Activated CD4-positive, alpha-beta memory T cell treated with anti-CD3 and anti-CD28 coated beads for 36 hours (primary cell): ENCODE measurements at regions not wholly inside any gene's neighbourhood (a gene's known extent, or its start where the extent isn't known, plus 50 kb on each side); places are given as distances from the start of the nearest gene placed in this dataset.

Experiments used
- CTCF ChIA-PET: fragments of 350-600 bp; sonication (Branson Sonifier 250); formaldehyde crosslinking; loops from one replicate; lab custom pipeline; 2021; ENCODE audit warnings: antibody characterized with exemption, inconsistent platforms; lab: Charles Lee
- POLR2A ChIA-PET: fragments of 350-600 bp; sonication (Branson Sonifier 250); formaldehyde crosslinking; loops from one replicate; lab custom pipeline; 2021; ENCODE audit warnings: antibody characterized with exemption; lab: Charles Lee
- DNase-seq: peaks from one replicate; pipeline ENCODE4 v3.0.0-alpha.2; 2020
- H3K27ac Mint-ChIP-seq: one replicate; pipeline ENCODE4 v1.8.0; 2021; ENCODE audit warnings: mixed read lengths
- H3K27me3 Mint-ChIP-seq: one replicate; pipeline ENCODE4 v1.8.0; 2021; ENCODE audit warnings: mixed read lengths
- H3K36me3 Mint-ChIP-seq: one replicate; pipeline ENCODE4 v1.8.0; 2021; ENCODE audit warnings: mixed read lengths
- H3K4me1 Mint-ChIP-seq: one replicate; pipeline ENCODE4 v1.8.0; 2021; ENCODE audit warnings: low read depth, mixed read lengths
- H3K4me3 Mint-ChIP-seq: one replicate; pipeline ENCODE4 v1.8.0; 2021; ENCODE audit warnings: mild to moderate bottlenecking, mixed read lengths
- H3K9me3 Mint-ChIP-seq: one replicate; pipeline ENCODE4 v1.8.0; 2021; ENCODE audit warnings: mixed read lengths
- intact Hi-C: fragments of 100-400 bp; cut with micrococcal nuclease; formaldehyde crosslinking; loops from one replicate; pipeline ENCODE4 v1.15.1; 2023

DNA sequence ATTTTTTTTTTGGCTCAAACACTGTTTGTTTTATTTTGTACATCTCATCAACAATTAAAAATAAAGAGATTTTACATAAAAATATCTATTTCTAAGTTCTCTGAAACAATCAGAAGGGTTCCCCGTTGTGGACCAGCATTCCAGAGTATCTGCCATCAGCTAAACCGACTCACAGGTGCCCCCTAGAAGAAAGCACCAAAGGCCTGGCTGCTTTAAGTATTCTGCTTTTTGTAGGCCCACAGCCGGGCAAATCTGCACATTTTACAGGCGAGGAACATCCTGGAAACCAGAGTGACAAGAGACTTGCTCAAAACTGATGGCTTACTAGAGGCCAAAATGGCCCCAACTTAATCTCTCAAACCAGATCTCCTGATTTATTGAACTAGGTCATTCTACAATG lies 82.2 kb upstream of the SETBP1 start:
- intact Hi-C loops, result no loop called here
- ChIA-PET CTCF (interaction anchor here (0.6 kb wide), 1 partner anchor 9 kb away, joined by 3 read pairs; no protein-coding TSS in a partner anchor), POLR2A (no interaction called here)
- H3K27ac Mint-ChIP-seq, result no peak overlapping the region
- no peak overlapping the region for H3K4me3 Mint-ChIP-seq
- peaks cover 5% of the 10 kb centered on the region for H3K4me1 Mint-ChIP-seq
- H3K9me3 Mint-ChIP-seq, result no peaks in the 10 kb centered on the region
- no peak for DNase-seq
- no peaks in the 10 kb centered on the region for H3K36me3 Mint-ChIP-seq
- peaks cover 20% of the 10 kb centered on the region for H3K27me3 Mint-ChIP-seq

DNA sequence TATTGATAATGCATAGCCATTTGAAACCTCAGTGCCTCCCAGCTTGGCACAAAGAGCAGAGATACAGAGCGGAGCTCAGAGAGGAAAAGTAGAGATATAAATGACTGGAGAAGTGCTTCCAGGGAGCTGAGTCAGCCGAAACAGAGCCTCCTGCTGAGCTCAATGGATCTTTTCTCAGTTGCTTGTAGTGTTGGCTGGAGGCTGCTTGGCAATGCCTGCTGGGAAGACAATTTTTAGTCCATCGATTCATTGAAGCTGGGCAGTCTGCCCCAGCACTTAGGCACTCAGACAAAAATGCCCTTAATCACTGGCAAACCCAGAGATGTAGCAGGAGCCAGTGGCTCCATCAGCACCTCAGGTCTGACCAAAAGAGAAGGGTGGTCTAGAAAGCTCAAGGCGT lies 81.3 kb upstream of the SETBP1 start:
- CTCF ChIA-PET, result no interaction called here
- no peaks in the 10 kb centered on the region for H3K36me3 Mint-ChIP-seq

GRCh38 chr18:44601447-44601846 lies 79.2 kb upstream of the SETBP1 start:
- intact Hi-C loops, result no loop called here
- no peaks in the 10 kb centered on the region for H3K36me3 Mint-ChIP-seq
- CTCF ChIA-PET, result no interaction called here

More for the DNA sequence above, 81.3 kb upstream of the SETBP1 start:
- POLR2A ChIA-PET, result no interaction called here
- peaks cover 5% of the 10 kb centered on the region for H3K4me1 Mint-ChIP-seq
- intact Hi-C loops, result no loop called here
- H3K27me3 Mint-ChIP-seq, result peaks cover 17% of the 10 kb centered on the region
- DNase-seq, result no peak
- H3K4me3 Mint-ChIP-seq, result no peak overlapping the region
- H3K9me3 Mint-ChIP-seq, result no peaks in the 10 kb centered on the region
- no peak overlapping the region for H3K27ac Mint-ChIP-seq

GRCh38 chr18:44602380-44602779 lies 78.3 kb upstream of the SETBP1 start:
- Mint-ChIP-seq H3K4me1 (no peaks in the 10 kb centered on the region), H3K27me3 (peaks cover 6% of the 10 kb centered on the region), H3K27ac (no peak overlapping the region), H3K36me3 (no peaks in the 10 kb centered on the region), H3K9me3 (no peaks in the 10 kb centered on the region), H3K4me3 (no peak overlapping the region)
- intact Hi-C loops, result no loop called here
- POLR2A ChIA-PET, result no interaction called here
- CTCF ChIA-PET, result no interaction called here
- DNase-seq, result no peak

More at GRCh38 chr18:44601447-44601846, 79.2 kb upstream of the SETBP1 start:
- peaks cover 5% of the 10 kb centered on the region for H3K4me1 Mint-ChIP-seq
- no peak for DNase-seq
- POLR2A ChIA-PET, result no interaction called here
- no peaks in the 10 kb centered on the region for H3K9me3 Mint-ChIP-seq
- no peak overlapping the region for H3K4me3 Mint-ChIP-seq
- no peak overlapping the region for H3K27ac Mint-ChIP-seq
- H3K27me3 Mint-ChIP-seq, result peaks cover 13% of the 10 kb centered on the region

GRCh38 chr18:44602845-44603244 lies 77.8 kb upstream of the SETBP1 start:
- ChIA-PET POLR2A (no interaction called here), CTCF (no interaction called here)
- no peak overlapping the region for H3K27ac Mint-ChIP-seq

GRCh38 chr18:44609181-44609941 lies 71.3 kb upstream of the SETBP1 start:
- intact Hi-C loops, result no loop called here
- no peaks in the 10 kb centered on the region for H3K36me3 Mint-ChIP-seq
- ChIA-PET CTCF (interaction anchor here (1.5 kb wide), 1 partner anchor 603 kb away, joined by 3 read pairs; no protein-coding TSS in a partner anchor), POLR2A (no interaction called here)
- no peak overlapping the region for H3K27ac Mint-ChIP-seq
- DNase-seq, result no peak
- H3K27me3 Mint-ChIP-seq, result peaks cover 9% of the 10 kb centered on the region
- no peaks in the 10 kb centered on the region for H3K9me3 Mint-ChIP-seq
- H3K4me1 Mint-ChIP-seq, result no peaks in the 10 kb centered on the region
- H3K4me3 Mint-ChIP-seq, result no peak overlapping the region

More at GRCh38 chr18:44602845-44603244, 77.8 kb upstream of the SETBP1 start:
- intact Hi-C loops, result no loop called here
- no peaks in the 10 kb centered on the region for H3K36me3 Mint-ChIP-seq
- no peak overlapping the region for H3K4me3 Mint-ChIP-seq
- no peaks in the 10 kb centered on the region for H3K9me3 Mint-ChIP-seq
- H3K4me1 Mint-ChIP-seq, result no peaks in the 10 kb centered on the region
- no peak for DNase-seq
- H3K27me3 Mint-ChIP-seq, result peaks cover 6% of the 10 kb centered on the region

GRCh38 chr18:44620812-44621211 lies 59.9 kb upstream of the SETBP1 start:
- no peak for DNase-seq
- Mint-ChIP-seq H3K9me3 (peaks cover 3% of the 10 kb centered on the region), H3K27ac (no peak overlapping the region), H3K4me3 (no peak overlapping the region), H3K36me3 (no peaks in the 10 kb centered on the region), H3K27me3 (peaks cover 6% of the 10 kb centered on the region), H3K4me1 (no peaks in the 10 kb centered on the region)
- intact Hi-C loops, result no loop called here
- POLR2A ChIA-PET, result no interaction called here
- CTCF ChIA-PET, result no interaction called here

- Mint-ChIP-seq H3K27me3 (peaks cover 3% of the 10 kb centered on the region), H3K36me3 (no peaks in the 10 kb centered on the region), H3K27ac (no peak overlapping the region), H3K9me3 (no peaks in the 10 kb centered on the region), H3K4me3 (no peak overlapping the region), H3K4me1 (no peaks in the 10 kb centered on the region)
- intact Hi-C loops, result no loop called here
- DNase-seq, result no peak
- POLR2A ChIA-PET, result no interaction called here
- CTCF ChIA-PET, result no interaction called here
These were observed 56.6 kb upstream of the SETBP1 start for GRCh38 chr18:44624052-44624451.

DNA sequence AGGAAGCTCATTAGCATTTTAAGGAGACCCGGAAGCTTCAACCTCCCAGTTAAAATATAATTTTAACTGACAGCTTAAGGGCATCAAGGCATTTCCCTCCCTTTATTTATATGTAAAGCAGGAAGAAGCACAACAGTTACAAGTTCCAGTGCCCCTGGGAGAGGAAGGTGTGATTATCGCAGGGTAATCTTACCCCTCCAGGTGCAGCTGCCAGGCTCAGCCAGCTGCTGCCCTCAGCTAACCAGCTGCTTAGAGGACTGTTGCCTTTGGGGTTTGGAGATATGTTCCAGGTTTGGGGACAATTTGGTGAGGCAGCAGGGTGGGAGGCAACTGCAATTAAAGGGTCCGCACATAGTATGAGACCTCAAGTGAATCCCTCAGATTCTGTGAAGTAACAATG lies 55.3 kb upstream of the SETBP1 start:
- Mint-ChIP-seq H3K4me1 (no peaks in the 10 kb centered on the region), H3K27me3 (no peaks in the 10 kb centered on the region), H3K4me3 (no peak overlapping the region), H3K27ac (no peak overlapping the region), H3K36me3 (no peaks in the 10 kb centered on the region), H3K9me3 (no peaks in the 10 kb centered on the region)
- DNase-seq, result no peak
- ChIA-PET CTCF (interaction anchor here (0.6 kb wide), 1 partner anchor 144 kb away, joined by 3 read pairs; no protein-coding TSS in a partner anchor), POLR2A (no interaction called here)
- intact Hi-C loops, result no loop called here

GRCh38 chr18:44626236-44626635 lies 54.5 kb upstream of the SETBP1 start:
- Mint-ChIP-seq H3K4me1 (no peaks in the 10 kb centered on the region), H3K27ac (no peak overlapping the region), H3K4me3 (no peak overlapping the region), H3K36me3 (no peaks in the 10 kb centered on the region), H3K27me3 (no peaks in the 10 kb centered on the region), H3K9me3 (no peaks in the 10 kb centered on the region)
- POLR2A ChIA-PET, result no interaction called here
- CTCF ChIA-PET, result interaction anchor here (0.6 kb wide), 1 partner anchor 145 kb away, joined by 3 read pairs; no protein-coding TSS in a partner anchor
- intact Hi-C loops, result no loop called here
- no peak for DNase-seq

- POLR2A ChIA-PET, result no interaction called here
These were observed 53.9 kb upstream of the SETBP1 start for GRCh38 chr18:44626807-44627206.

DNA sequence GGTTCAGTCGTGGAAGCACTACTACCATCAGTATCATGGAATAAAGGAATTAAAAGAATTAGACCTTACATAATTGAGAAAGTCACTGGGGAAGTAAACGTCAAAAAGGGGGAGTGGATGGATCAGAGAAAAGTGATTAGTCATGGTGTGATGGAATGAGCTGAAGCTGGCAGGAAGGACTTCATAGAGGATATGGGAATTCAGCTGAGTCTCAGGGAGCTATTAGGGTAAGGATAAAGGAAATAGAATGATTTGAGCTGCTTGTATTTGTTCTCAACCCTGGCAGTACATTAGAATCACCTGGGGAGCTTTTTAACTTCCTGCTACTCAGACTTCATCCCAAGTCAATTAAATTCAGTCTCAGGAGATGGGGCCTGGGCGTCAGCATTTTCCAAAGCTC lies 53.4 kb upstream of the SETBP1 start:
- Mint-ChIP-seq H3K36me3 (no peaks in the 10 kb centered on the region), H3K4me3 (no peak overlapping the region), H3K27me3 (no peaks in the 10 kb centered on the region), H3K4me1 (no peaks in the 10 kb centered on the region), H3K27ac (no peak overlapping the region), H3K9me3 (no peaks in the 10 kb centered on the region)
- intact Hi-C loops, result no loop called here
- ChIA-PET POLR2A (no interaction called here), CTCF (no interaction called here)
- DNase-seq, result no peak

More at GRCh38 chr18:44626807-44627206, 53.9 kb upstream of the SETBP1 start:
- Mint-ChIP-seq H3K9me3 (no peaks in the 10 kb centered on the region), H3K27me3 (no peaks in the 10 kb centered on the region), H3K36me3 (no peaks in the 10 kb centered on the region), H3K4me3 (no peak overlapping the region), H3K4me1 (no peaks in the 10 kb centered on the region), H3K27ac (no peak overlapping the region)
- intact Hi-C loops, result no loop called here
- no peak for DNase-seq
- CTCF ChIA-PET, result no interaction called here

- no peak for DNase-seq
- H3K9me3 Mint-ChIP-seq, result no peaks in the 10 kb centered on the region
- H3K4me3 Mint-ChIP-seq, result no peak overlapping the region
- ChIA-PET POLR2A (no interaction called here), CTCF (no interaction called here)
- H3K4me1 Mint-ChIP-seq, result no peaks in the 10 kb centered on the region
- H3K27ac Mint-ChIP-seq, result no peak overlapping the region
- intact Hi-C loops, result no loop called here
- no peaks in the 10 kb centered on the region for H3K36me3 Mint-ChIP-seq
- peaks cover 3% of the 10 kb centered on the region for H3K27me3 Mint-ChIP-seq
These were observed 51.3 kb upstream of the SETBP1 start for GRCh38 chr18:44629406-44629805.
